ENCODE measurements at regions not wholly inside any gene's neighbourhood (a gene's known extent, or its start where the extent isn't known, plus 50 kb on each side); places are given as distances from the start of the nearest gene placed in this dataset.
"Not testable (repeated sequence)": the region's sequence is repeated elsewhere in the genome, so short reads cannot be mapped to it uniquely, and the experiment has no call there.

- not testable (repeated sequence) for DNase-seq (ENCODE audit: low read depth); H3K4me3 ChIP-seq (ENCODE audit: low read depth, low read length)
These were observed 69.7 kb upstream of the SIRPG start for GRCh38 chr20:1727303-1727702.

- no peak overlapping the region for H3K4me3 ChIP-seq (ENCODE audit: low read depth, low read length)
- no peak for TF ChIP-seq CTCF (IDR thresholded peaks at IDR 0.05; ENCODE audit: insufficient read depth, low read length)
- DNase-seq (ENCODE audit: low read depth), result no peak
These were observed 67.3 kb upstream of the SIRPG start for GRCh38 chr20:1724901-1725300.

GRCh38 chr20:1722513-1723050 lies 65.0 kb upstream of the SIRPG start:
- no peak for DNase-seq (ENCODE audit: low read depth)
- H3K4me3 ChIP-seq (ENCODE audit: low read depth, low read length), result no peak overlapping the region
- TF ChIP-seq CTCF (IDR thresholded peaks at IDR 0.05; ENCODE audit: insufficient read depth, low read length), result no peak

GRCh38 chr20:1721687-1722512 lies 64.3 kb upstream of the SIRPG start:
- TF ChIP-seq CTCF (IDR thresholded peaks at IDR 0.05; ENCODE audit: insufficient read depth, low read length), result no peak
- no peak for DNase-seq (ENCODE audit: low read depth)
- H3K4me3 ChIP-seq (ENCODE audit: low read depth, low read length), result no peak overlapping the region

- no peak for TF ChIP-seq CTCF (IDR thresholded peaks at IDR 0.05; ENCODE audit: insufficient read depth, low read length)
- DNase-seq (ENCODE audit: low read depth), result no peak
- no peak overlapping the region for H3K4me3 ChIP-seq (ENCODE audit: low read depth, low read length)
These were observed 63.4 kb upstream of the SIRPG start for GRCh38 chr20:1720845-1721475.

- no peak overlapping the region for H3K4me3 ChIP-seq (ENCODE audit: low read depth, low read length)
- no peak for DNase-seq (ENCODE audit: low read depth)
- no peak for TF ChIP-seq CTCF (IDR thresholded peaks at IDR 0.05; ENCODE audit: insufficient read depth, low read length)
These were observed 62.6 kb upstream of the SIRPG start for GRCh38 chr20:1720226-1720625.

- no peak for TF ChIP-seq CTCF (IDR thresholded peaks at IDR 0.05; ENCODE audit: insufficient read depth, low read length)
- no peak overlapping the region for H3K4me3 ChIP-seq (ENCODE audit: low read depth, low read length)
- peak; percentile 98 for DNase-seq (ENCODE audit: low read depth)
These were observed 61.2 kb upstream of the SIRPG start for GRCh38 chr20:1718604-1719384.

Data from fibroblast of the aortic adventitia (primary cell).